GM20431 (cell line): ENCODE measurements at regions not wholly inside any gene's neighbourhood (a gene's known extent, or its start where the extent isn't known, plus 50 kb on each side); places are given as distances from the start of the nearest gene placed in this dataset.
"Not testable (repeated sequence)": the region's sequence is repeated elsewhere in the genome, so short reads cannot be mapped to it uniquely, and the experiment has no call there.

Source experiments
- in situ Hi-C: fragments of 300-500 bp; cut with MseI, MboI; formaldehyde crosslinking; loops from one replicate; pipeline ENCODE4 v1.15.0; 2020; ENCODE audit warnings: low sequenced_read_pairs; ENCODE audit not compliant: unreplicated experiment

DNA sequence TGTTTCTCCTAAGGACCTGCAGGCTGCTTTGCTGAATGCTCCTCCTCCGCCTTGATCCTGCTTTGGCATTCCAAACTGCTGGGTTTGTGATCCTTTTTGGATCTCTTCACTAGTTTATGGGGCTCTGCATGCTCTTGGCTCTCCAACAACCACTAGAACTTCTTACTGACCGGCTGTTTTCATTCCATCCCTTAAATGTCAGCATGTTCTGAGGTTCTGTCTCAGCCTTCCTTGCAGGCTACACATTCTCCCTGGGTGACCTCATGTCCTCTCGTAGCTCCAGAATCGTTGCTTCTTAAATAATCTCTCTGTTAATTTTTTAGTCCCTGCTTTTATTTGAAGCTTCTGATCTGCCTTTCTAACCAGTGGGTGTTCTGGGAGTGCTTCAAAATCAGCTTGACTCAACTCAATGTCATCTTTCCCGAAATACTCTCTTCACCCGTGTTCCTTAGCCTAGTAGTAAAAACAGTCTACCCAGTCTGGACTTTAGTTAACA, 119.0 kb upstream of the HS3ST2 start:
- in situ Hi-C loops: loop anchor here (5.0 kb wide), 1 partner anchor 1113 kb away; no protein-coding TSS in a partner anchor

GRCh38 chr16:22695773-22696172, 118.2 kb upstream of the HS3ST2 start:
- in situ Hi-C loops: loop anchor here (5.0 kb wide), 1 partner anchor 1113 kb away; no protein-coding TSS in a partner anchor

- in situ Hi-C loops: loop anchor here (5.0 kb wide), 1 partner anchor 1117 kb away; no protein-coding TSS in a partner anchor
Measured at GRCh38 chr16:22699356-22699755, 114.6 kb upstream of the HS3ST2 start.

- in situ Hi-C loops: no loop called here
Measured at GRCh38 chr16:22705799-22706198, 108.2 kb upstream of the HS3ST2 start.

GRCh38 chr16:22710326-22710725, 103.6 kb upstream of the HS3ST2 start:
- in situ Hi-C loops: no loop called here

DNA sequence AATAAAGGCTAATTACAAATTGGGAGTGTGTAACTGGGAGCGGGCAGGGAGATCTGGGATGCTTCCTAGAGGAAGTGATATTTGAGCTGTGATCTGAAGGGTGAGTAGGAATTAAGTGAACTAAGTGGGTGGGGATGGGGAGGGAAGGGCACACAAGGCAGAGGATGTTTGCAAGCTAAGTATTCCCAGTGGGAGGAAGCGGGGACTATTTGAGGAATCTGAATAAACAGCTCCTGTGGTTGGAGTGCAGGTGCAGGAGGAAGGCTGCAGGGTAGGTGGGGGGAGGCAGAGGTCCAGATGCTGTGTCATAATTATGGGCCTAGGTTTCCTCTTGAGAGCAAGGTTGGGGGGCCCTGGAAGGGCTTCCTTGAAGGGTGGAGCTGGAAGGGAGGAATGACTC, 102.1 kb upstream of the HS3ST2 start:
- in situ Hi-C loops: no loop called here

GRCh38 chr16:22712471-22712870, 101.5 kb upstream of the HS3ST2 start:
- in situ Hi-C loops: no loop called here

DNA sequence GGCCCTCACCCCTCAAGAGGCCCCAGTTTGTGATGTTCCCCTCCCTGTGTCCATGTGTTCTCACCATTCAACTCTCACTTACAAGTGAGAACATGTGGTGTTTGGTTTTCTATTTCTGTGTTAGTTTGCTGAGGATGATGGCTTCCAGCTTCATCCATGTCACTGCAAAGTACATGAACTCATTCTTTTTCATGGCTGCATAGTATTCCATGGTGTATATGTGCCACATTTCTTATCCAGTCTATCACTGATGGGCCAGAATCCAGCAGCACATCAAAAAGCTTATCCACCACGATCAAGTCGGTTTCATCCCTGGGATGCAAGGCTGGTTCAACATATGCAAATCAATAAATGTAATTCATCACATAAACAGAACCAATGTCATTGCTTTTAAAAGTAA, 95.4 kb upstream of the HS3ST2 start:
- in situ Hi-C loops: not testable (repeated sequence)

- in situ Hi-C loops: no loop called here
Measured at GRCh38 chr16:22719945-22720344, 94.0 kb upstream of the HS3ST2 start.

GRCh38 chr16:22721511-22722100, 92.4 kb upstream of the HS3ST2 start:
- in situ Hi-C loops: no loop called here

GRCh38 chr16:22722551-22723541, 91.1 kb upstream of the HS3ST2 start:
- in situ Hi-C loops: not testable (repeated sequence)

- in situ Hi-C loops: no loop called here
Measured at GRCh38 chr16:22726868-22727267, 87.1 kb upstream of the HS3ST2 start.

GRCh38 chr16:22727285-22728166, 86.4 kb upstream of the HS3ST2 start:
- in situ Hi-C loops: no loop called here

DNA sequence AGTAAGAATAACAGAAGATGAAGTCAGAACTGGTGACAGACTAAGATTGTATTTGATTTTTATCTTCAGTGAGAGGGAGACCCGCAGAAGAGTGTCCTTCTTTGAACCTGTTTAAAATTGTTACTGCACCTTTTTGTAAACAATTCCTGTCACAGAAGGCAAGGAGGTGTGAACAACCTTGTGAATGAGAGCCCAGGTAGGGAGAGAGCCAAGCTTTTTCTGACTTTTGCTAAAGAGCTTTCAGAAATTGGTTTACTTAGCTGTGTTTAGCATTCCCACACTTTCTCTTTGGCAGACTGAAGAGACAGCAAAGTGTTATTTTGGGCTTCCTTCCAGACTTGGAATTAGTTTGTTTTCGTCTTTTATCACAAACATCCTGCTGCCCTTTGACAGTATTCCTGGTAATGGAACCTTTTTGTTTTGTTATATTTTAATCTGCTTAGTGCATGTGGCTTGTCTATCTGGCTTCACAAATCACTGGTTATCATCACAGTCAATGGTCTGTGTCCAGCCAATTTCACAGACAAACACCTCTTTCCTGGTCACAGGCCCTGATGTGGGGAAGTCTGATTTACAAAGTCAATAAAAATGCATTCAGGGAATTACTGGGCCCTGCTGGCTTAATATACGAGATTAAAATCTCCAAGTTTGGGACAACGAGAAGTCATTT, 85.7 kb upstream of the HS3ST2 start:
- in situ Hi-C loops: no loop called here

- in situ Hi-C loops: no loop called here
Measured at GRCh38 chr16:22732400-22732799, 81.6 kb upstream of the HS3ST2 start.

DNA sequence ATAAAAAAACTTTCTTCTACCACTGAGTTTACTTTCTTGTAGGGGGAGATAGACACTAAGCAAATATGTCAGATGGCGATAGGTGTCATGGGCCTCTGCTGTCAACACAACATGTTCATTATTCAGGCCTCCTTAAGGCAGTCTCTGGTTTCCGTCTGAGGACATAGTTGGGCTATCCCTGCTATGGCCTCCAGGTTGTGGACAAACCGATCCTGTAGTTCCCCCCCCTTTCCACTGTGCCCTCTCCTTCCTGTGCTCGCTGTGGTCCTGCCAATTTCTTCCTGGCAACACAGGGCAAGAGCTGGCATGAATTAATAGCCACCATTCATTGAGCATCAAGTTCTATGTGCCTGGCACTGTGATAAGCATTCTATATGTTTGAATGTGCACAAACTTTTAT, 81.0 kb upstream of the HS3ST2 start:
- in situ Hi-C loops: no loop called here

GRCh38 chr16:22734368-22734767, 79.6 kb upstream of the HS3ST2 start:
- in situ Hi-C loops: no loop called here

DNA sequence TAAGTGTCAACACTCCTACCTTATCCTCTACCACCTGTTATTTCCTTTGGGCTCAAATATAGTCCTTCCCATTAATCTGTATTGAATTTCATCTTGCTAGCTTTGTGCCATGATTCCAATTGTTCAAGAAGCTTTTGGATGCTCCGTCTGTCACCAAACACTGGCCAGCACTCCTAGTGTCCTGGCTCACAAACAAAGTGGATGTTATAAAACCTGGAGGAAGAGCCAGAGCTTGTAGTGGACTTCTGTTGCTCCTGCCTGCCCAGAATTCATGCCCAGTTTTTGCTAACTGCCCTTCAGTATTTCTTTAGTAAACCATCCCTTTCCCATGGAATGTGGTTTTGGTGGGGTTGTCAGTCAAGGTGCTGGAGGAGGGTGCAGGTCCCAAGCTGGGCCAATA, 77.2 kb upstream of the HS3ST2 start:
- in situ Hi-C loops: no loop called here

DNA sequence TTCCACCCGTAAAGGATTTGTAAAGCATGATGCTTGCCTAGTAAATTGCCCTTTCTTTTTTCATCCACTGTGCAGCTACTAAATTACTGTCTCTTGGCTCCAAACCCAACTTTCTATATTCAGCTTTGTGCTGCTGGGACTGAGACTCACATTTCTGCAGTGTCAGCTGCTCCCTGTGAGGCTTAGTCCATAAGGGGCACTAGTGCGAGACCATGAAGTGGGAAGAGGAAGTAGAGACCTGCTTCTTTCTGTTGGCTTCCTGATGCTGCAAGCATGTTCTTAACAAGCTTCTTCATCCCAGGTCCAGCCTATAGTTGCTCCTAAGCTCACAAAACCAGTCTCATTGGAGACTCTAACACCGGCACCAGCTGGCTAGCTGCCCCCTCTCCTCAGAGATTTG, 74.9 kb upstream of the HS3ST2 start:
- in situ Hi-C loops: no loop called here

DNA sequence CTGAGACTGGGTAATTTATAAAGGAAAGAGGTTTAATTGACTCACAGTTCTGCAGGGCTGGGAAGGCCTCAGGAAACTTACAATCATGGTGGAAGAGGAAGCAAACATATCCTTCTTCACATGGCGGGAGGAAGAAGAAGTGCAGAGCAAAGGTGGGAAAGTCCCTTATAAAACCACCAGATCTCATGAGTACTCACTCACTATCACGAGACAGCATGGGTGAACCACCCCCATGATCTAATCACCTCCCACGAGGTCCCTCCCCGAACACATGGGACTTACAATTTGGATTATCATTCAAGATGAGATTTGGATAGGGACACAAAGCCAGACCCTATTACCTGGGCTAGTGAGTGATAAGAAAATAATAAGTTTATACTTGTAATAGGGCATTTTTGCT, 70.6 kb upstream of the HS3ST2 start:
- in situ Hi-C loops: no loop called here
